Neutrophil (primary cell): ENCODE measurements at regions not wholly inside any gene's neighbourhood (a gene's known extent, or its start where the extent isn't known, plus 50 kb on each side); places are given as distances from the start of the nearest gene placed in this dataset.

Experiments used
- H3K27ac ChIP-seq: fragments of 200-600 bp; sonication (generic); 2 replicates; pipeline ENCODE4 v1.5.1; 2016; ENCODE audit warnings: mild to moderate bottlenecking, moderate library complexity
- H3K27me3 ChIP-seq: fragments of 200-600 bp; sonication (generic); 2 replicates; pipeline ENCODE4 v1.6.0; 2016; ENCODE audit warnings: mild to moderate bottlenecking
- H3K36me3 ChIP-seq: fragments of 200-600 bp; sonication (generic); 2 replicates; pipeline ENCODE4 v1.5.1; 2017
- H3K4me1 ChIP-seq, 2 experiments: fragments of 200-600 bp in 1 of 2; sonication (generic) in 1 of 2; 1 replicate in 1 of 2; 2 replicates in 1 of 2; pipeline versions ENCODE4 v1.5.1 to v1.6.1; 2013 to 2016; ENCODE audit warnings: low read depth in 1 of 2, low read length in 1 of 2, mild to moderate bottlenecking in 1 of 2, moderate library complexity in 1 of 2; ENCODE audit not compliant: control insufficient read depth in 1 of 2, insufficient read depth in 1 of 2
- H3K4me3 ChIP-seq, 2 experiments: fragments of 200-600 bp in 1 of 2; sonication (generic) in 1 of 2; 1 replicate in 1 of 2; 2 replicates in 1 of 2; pipeline ENCODE4 v1.5.1; 2013 to 2016; ENCODE audit warnings: low read depth in 1 of 2, low read length in 1 of 2, mild to moderate bottlenecking in 1 of 2, moderate library complexity in 1 of 2
- H3K9me3 ChIP-seq: fragments of 200-600 bp; sonication (generic); 2 replicates; pipeline ENCODE4 v1.5.1; 2016
- CTCF ChIP-seq: fragments of 200-600 bp; sonication (generic); IDR thresholded peaks from 2 replicates; pipeline ENCODE4 v1.5.1; 2016; ENCODE audit warnings: antibody characterized with exemption

- Histone ChIP-seq H3K27me3 (no peaks in the 10 kb centered on the region), H3K4me1 (no peaks in the 10 kb centered on the region), H3K36me3 (no peaks in the 10 kb centered on the region), H3K9me3 (no peaks in the 10 kb centered on the region), H3K27ac (no peak overlapping the region), H3K4me3 (no peak overlapping the region)
- TF ChIP-seq CTCF: no peak
Observed at GRCh38 chr20:17150858-17151257, 76.0 kb upstream of the PCSK2 start.

- H3K9me3 ChIP-seq: no peaks in the 10 kb centered on the region
- no peaks in the 10 kb centered on the region for H3K36me3 ChIP-seq
- no peak for TF ChIP-seq CTCF
- H3K27me3 ChIP-seq: no peaks in the 10 kb centered on the region
- no peak overlapping the region for H3K27ac ChIP-seq
- H3K4me1 ChIP-seq: no peaks in the 10 kb centered on the region
- H3K4me3 ChIP-seq: no peak overlapping the region
Observed at GRCh38 chr20:17155401-17155800, 71.4 kb upstream of the PCSK2 start.

DNA sequence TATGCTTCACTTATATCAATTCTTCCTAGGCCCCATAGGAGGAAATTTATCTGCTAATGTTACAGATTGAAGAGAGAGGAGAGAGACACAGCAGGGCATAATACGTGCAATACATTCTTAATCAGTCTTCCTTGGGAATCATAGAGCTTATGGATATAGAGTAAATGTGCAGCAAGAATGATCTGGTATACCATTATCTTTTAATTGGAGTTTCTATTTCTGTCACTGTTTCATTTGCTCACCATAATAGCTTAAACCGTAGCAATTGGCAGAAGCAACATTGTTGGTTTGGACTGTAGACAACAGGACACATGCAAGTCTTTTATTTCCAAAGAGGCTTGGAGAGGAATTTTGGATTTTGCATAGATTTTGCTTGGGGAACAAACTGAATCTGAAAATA, 68.1 kb upstream of the PCSK2 start:
- Histone ChIP-seq H3K27me3 (no peaks in the 10 kb centered on the region), H3K36me3 (no peaks in the 10 kb centered on the region), H3K27ac (no peak overlapping the region), H3K9me3 (no peaks in the 10 kb centered on the region), H3K4me3 (no peak overlapping the region), H3K4me1 (no peaks in the 10 kb centered on the region)
- TF ChIP-seq CTCF: no peak

DNA sequence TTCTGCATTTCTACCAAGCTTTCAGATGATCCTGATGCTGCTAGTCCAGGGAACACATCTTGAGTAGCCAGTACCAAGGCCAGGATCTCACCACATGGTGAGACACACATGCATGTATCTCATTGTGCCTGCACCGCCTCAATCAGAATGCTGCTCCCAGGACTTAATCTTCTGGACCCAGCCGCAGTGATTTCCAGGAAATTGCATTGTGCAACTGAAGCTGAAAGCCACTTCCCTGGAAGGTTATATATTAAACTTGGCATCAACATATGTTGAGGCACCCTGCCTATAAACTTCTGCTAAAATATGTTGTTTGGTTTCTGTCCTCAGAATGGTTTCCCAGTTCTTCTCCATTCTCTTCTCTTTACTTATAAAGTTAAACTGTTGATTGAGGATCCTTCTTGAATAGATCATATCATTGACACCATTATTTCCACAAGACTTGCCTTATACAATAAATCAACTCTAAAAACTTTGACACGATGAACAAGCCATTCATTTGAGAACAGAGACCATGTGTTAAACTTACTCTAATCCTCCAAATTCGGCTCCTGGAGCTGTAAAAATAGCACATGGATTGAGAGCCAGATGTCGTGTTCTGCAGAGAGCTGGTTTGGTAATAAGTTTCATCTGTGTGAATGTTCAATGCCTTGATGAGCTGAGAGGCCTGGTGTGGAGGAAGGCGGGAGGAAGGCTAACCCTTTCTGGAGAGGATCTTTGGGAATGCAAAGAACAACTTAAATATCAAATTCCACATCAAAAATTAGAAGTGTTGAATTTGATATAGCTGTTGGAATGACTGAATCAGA, 65.0 kb upstream of the PCSK2 start:
- no peak for TF ChIP-seq CTCF
- no peaks in the 10 kb centered on the region for H3K9me3 ChIP-seq

DNA sequence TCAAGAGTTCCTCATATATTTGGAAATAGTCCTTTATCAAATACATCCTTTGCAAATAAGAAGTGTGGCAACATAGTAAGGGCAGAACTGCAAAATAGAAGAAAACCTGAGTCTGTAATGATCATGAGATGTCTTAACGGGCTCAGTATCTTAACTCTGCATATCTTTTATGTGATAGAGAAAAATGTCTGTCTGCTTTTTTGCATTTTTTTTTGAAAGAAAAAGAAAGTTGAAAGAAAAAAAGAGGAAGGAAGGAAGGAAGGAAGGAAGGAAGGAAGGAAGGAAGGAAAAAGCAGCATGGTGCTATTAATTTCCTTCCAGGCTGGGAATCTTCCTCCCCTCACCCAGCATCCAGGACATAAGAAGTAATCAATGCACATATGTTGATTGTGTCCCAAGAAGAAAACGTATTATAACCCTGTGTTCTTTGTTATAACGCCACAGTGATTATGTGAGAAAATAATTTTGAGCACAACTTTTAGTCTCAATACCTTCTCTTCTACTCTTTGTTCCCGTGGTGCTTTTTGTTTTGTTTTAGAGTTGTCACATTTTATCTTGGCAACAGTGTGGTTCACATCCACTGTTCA, 58.7 kb upstream of the PCSK2 start:
- Histone ChIP-seq H3K36me3 (no peaks in the 10 kb centered on the region), H3K9me3 (no peaks in the 10 kb centered on the region), H3K4me1 (no peaks in the 10 kb centered on the region), H3K27ac (no peak overlapping the region), H3K4me3 (no peak overlapping the region), H3K27me3 (no peaks in the 10 kb centered on the region)
- TF ChIP-seq CTCF: no peak

More for the DNA sequence above, 65.0 kb upstream of the PCSK2 start:
- Histone ChIP-seq H3K36me3 (no peaks in the 10 kb centered on the region), H3K4me3 (no peak overlapping the region), H3K27me3 (no peaks in the 10 kb centered on the region), H3K4me1 (no peaks in the 10 kb centered on the region), H3K27ac (no peak overlapping the region)
